ENCODE measurements at regions not wholly inside any gene's neighbourhood (a gene's known extent, or its start where the extent isn't known, plus 50 kb on each side); places are given as distances from the start of the nearest gene placed in this dataset.

DNA sequence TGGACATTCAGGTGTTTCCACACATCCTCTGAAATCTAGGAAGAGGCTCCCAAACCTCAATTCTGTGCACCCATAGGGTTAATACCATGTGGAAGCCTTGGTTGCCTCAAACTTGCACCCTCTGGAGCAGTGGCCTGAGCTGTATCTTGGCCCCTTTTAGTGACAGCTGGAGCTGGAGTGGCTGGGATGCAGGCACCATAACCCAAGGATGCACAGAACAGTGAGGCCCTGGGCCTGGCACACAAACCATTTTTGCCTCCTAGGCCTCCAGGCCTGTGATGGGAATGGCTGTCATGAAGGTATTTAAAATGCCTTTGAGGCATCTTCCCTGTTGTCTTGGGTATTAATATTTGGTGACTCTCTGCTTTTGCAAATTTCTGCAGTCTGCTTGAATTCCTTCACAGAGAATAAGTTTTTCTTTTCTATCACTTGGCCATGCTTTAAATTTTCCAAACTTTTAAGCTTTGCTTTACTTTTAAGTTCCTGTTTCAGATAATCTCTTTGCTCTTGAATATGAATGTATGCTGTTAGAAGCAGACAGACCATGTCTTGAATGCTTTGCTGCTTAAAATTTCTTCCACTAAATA lies 1594.5 kb upstream of the PCDH20 start:
- CTCF ChIA-PET, result no interaction called here
- no peak for TF ChIP-seq WRNIP1 (IDR thresholded peaks at IDR 0.05; ENCODE audit: borderline replicate concordance, low read depth, low read length)
- RAD21 ChIA-PET (ENCODE audit: unreplicated experiment), result no interaction called here

DNA sequence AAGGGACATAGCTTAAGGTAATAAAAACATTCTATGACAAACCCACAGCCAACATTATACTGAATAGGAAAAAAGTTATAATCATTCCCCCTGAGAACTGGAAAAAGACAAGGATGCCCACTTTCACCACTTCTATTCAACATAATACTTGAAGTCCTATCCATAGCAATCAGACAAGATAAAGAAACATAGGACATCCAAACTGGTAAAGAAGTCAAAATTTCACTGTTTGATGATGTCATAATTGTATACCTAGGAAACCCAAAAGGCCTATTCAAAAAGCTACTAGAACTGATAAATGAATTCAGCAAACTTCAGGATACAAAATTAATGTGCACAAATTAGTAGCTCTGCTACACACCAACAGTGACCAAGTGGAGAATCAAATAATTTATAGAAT lies 1590.0 kb upstream of the PCDH20 start:
- H2AFZ ChIP-seq (ENCODE audit: control insufficient read depth, low read depth, low read length), result no peak overlapping the region
- no peak for TF ChIP-seq CHD4 (IDR thresholded peaks at IDR 0.05)
- TF ChIP-seq, protein P1, sequence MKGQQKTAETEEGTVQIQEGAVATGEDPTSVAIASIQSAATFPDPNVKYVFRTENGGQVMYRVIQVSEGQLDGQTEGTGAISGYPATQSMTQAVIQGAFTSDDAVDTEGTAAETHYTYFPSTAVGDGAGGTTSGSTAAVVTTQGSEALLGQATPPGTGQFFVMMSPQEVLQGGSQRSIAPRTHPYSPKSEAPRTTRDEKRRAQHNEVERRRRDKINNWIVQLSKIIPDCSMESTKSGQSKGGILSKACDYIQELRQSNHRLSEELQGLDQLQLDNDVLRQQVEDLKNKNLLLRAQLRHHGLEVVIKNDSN (IDR thresholded peaks at IDR 0.05; ENCODE audit: borderline replicate concordance, extremely low read length, insufficient read depth, low read depth, low read length), result no peak
- no peak for TF ChIP-seq SREBF1 (IDR thresholded peaks at IDR 0.05; ENCODE audit: low read length)
- TF ChIP-seq POU2F2 (IDR thresholded peaks at IDR 0.05; ENCODE audit: borderline replicate concordance, low read depth, low read length), result no peak
- TF ChIP-seq SP1 (IDR thresholded peaks at IDR 0.05; ENCODE audit: low read depth, low read length), result no peak
- no peak for TF ChIP-seq CREM (IDR thresholded peaks at IDR 0.05; ENCODE audit: low read depth)
- TF ChIP-seq STAT1 (conservative IDR thresholded peaks at IDR 0.05), result no peak
- TF ChIP-seq ZSCAN29 (IDR thresholded peaks at IDR 0.05), result no peak
- TF ChIP-seq TARDBP (IDR thresholded peaks at IDR 0.05; ENCODE audit: borderline replicate concordance), result no peak
- TF ChIP-seq, protein P2, sequence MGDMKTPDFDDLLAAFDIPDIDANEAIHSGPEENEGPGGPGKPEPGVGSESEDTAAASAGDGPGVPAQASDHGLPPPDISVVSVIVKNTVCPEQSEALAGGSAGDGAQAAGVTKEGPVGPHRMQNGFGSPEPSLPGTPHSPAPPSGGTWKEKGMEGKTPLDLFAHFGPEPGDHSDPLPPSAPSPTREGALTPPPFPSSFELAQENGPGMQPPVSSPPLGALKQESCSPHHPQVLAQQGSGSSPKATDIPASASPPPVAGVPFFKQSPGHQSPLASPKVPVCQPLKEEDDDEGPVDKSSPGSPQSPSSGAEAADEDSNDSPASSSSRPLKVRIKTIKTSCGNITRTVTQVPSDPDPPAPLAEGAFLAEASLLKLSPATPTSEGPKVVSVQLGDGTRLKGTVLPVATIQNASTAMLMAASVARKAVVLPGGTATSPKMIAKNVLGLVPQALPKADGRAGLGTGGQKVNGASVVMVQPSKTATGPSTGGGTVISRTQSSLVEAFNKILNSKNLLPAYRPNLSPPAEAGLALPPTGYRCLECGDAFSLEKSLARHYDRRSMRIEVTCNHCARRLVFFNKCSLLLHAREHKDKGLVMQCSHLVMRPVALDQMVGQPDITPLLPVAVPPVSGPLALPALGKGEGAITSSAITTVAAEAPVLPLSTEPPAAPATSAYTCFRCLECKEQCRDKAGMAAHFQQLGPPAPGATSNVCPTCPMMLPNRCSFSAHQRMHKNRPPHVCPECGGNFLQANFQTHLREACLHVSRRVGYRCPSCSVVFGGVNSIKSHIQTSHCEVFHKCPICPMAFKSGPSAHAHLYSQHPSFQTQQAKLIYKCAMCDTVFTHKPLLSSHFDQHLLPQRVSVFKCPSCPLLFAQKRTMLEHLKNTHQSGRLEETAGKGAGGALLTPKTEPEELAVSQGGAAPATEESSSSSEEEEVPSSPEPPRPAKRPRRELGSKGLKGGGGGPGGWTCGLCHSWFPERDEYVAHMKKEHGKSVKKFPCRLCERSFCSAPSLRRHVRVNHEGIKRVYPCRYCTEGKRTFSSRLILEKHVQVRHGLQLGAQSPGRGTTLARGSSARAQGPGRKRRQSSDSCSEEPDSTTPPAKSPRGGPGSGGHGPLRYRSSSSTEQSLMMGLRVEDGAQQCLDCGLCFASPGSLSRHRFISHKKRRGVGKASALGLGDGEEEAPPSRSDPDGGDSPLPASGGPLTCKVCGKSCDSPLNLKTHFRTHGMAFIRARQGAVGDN (IDR thresholded peaks at IDR 0.05), result no peak
- TF ChIP-seq CBX5 (IDR thresholded peaks at IDR 0.05; ENCODE audit: low read depth), result no peak
- SMC1A ChIA-PET (ENCODE audit: uncharacterized antibody, unreplicated experiment), result no interaction called here
- H3K9ac ChIP-seq (ENCODE audit: control insufficient read depth, insufficient read depth, low read length), result no peak overlapping the region
- H3K27ac ChIP-seq (ENCODE audit: control insufficient read depth, insufficient read depth), result no peak overlapping the region
- no TSS peak for BruUV-seq (replicated peaks)
- H3K4me2 ChIP-seq (ENCODE audit: control insufficient read depth, insufficient read depth), result no peak overlapping the region
- no peaks in the 10 kb centered on the region for H3K79me2 ChIP-seq (ENCODE audit: control insufficient read depth, insufficient read depth, low read length)
- no peaks in the 10 kb centered on the region for H3K4me1 ChIP-seq (ENCODE audit: control insufficient read depth, insufficient read depth, low read length)
- intact Hi-C loops (cut with micrococcal nuclease; ENCODE audit: unreplicated experiment) (no loop called here), in situ Hi-C loops (cut with MboI) (no loop called here)
- POLR2A ChIA-PET, result no interaction called here
- no peak overlapping the region for H3K4me3 ChIP-seq
- no peaks in the 10 kb centered on the region for H3K27me3 ChIP-seq (replicated peaks in 1 of 2; ENCODE audit: control insufficient read depth in 2 of 2, insufficient read depth in 2 of 2, low read length in 1 of 2)
- ATAC-seq, result no peak
- FAIRE-seq, result no peak
- CTCF ChIA-PET, result no interaction called here
- H4K20me1 ChIP-seq (ENCODE audit: control insufficient read depth, insufficient read depth), result no peaks in the 10 kb centered on the region
- no peaks in the 10 kb centered on the region; the same call in 2 of the 3 replicates for H3K9me3 ChIP-seq (replicated peaks; ENCODE audit: control insufficient read depth, insufficient read depth, low read length)
- DNase-seq (ENCODE audit: low read depth, low spot score), result no peak
- no peaks in the 10 kb centered on the region for H3K36me3 ChIP-seq (ENCODE audit: control insufficient read depth in 2 of 2, insufficient read depth in 2 of 2, low read length in 1 of 2)
- RAD21 ChIA-PET (ENCODE audit: unreplicated experiment), result no interaction called here

More for the DNA sequence above, 1594.5 kb upstream of the PCDH20 start:
- no peak for ATAC-seq
- DNase-seq (ENCODE audit: low read depth, low spot score), result no peak
- H3K9ac ChIP-seq (ENCODE audit: control insufficient read depth, insufficient read depth, low read length), result no peak overlapping the region
- H3K9me3 ChIP-seq (replicated peaks; ENCODE audit: control insufficient read depth, insufficient read depth, low read length), result no peaks in the 10 kb centered on the region; the same call in 2 of the 3 replicates
- H3K4me2 ChIP-seq (ENCODE audit: control insufficient read depth, insufficient read depth), result no peak overlapping the region
- no peaks in the 10 kb centered on the region for H3K79me2 ChIP-seq (ENCODE audit: control insufficient read depth, insufficient read depth, low read length)
- BruUV-seq (replicated peaks), result no TSS peak
- H3K4me3 ChIP-seq, result no peak overlapping the region
- no peaks in the 10 kb centered on the region for H3K27me3 ChIP-seq (replicated peaks in 1 of 2; ENCODE audit: control insufficient read depth in 2 of 2, insufficient read depth in 2 of 2, low read length in 1 of 2)
- no peaks in the 10 kb centered on the region for H3K36me3 ChIP-seq (ENCODE audit: control insufficient read depth in 2 of 2, insufficient read depth in 2 of 2, low read length in 1 of 2)
- H2AFZ ChIP-seq (ENCODE audit: control insufficient read depth, low read depth, low read length), result no peak overlapping the region
- H4K20me1 ChIP-seq (ENCODE audit: control insufficient read depth, insufficient read depth), result no peaks in the 10 kb centered on the region
- no peak overlapping the region for H3K27ac ChIP-seq (ENCODE audit: control insufficient read depth, insufficient read depth)
- no peaks in the 10 kb centered on the region for H3K4me1 ChIP-seq (ENCODE audit: control insufficient read depth, insufficient read depth, low read length)
- in situ Hi-C loops (cut with MboI), result no loop called here
- SMC1A ChIA-PET (ENCODE audit: uncharacterized antibody, unreplicated experiment), result no interaction called here
- intact Hi-C loops (cut with micrococcal nuclease; ENCODE audit: unreplicated experiment), result no loop called here
- POLR2A ChIA-PET, result no interaction called here
- FAIRE-seq, result no peak
